ENCODE measurements at regions not wholly inside any gene's neighbourhood (a gene's known extent, or its start where the extent isn't known, plus 50 kb on each side); places are given as distances from the start of the nearest gene placed in this dataset.

DNA sequence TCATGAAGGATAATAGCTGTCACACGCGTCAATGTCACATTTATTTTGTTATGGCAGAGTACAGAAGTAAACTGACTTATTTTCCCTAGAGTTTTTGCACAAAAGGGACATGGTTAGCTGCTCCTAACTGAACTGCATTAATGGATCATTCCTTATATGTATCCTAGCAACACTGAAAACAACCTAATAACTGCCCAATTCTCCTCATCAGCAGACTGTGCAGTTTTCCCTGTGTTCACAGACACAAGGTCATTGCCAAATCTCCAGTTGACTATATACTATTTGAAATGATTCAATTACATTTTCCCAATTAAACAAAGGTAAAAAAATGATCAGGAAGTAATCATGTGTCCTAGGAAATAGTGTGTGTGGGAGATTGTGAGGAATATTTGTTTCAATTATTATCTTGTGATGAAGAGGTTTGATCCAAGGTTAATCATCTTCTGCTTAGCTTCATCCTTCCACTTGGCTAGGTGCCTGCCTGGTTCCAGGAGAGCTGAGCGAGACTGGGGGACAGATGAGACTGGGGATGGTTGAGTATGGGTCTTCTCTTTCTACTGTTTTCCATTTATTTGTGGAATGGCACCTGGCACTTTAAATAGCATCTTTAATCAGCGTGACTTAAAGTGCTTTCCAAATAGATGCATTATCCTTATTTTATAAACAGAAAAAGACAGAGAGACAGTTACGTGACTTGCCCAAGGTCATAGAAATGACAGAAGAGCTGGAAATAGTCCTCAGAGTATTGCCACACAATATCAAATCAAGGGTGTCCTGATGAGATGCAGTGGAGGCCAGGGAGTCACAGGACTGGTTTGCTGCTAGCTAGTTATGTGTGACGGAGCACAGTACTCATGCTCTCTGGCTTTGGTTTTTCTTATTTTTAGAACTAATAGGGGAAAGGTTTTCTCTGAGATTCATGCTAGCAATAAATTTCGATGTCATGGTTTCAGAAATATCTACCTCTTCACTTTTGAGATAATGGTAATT is 335.6 kb downstream of the PIK3C3 start:
- TF ChIP-seq, protein P1, sequence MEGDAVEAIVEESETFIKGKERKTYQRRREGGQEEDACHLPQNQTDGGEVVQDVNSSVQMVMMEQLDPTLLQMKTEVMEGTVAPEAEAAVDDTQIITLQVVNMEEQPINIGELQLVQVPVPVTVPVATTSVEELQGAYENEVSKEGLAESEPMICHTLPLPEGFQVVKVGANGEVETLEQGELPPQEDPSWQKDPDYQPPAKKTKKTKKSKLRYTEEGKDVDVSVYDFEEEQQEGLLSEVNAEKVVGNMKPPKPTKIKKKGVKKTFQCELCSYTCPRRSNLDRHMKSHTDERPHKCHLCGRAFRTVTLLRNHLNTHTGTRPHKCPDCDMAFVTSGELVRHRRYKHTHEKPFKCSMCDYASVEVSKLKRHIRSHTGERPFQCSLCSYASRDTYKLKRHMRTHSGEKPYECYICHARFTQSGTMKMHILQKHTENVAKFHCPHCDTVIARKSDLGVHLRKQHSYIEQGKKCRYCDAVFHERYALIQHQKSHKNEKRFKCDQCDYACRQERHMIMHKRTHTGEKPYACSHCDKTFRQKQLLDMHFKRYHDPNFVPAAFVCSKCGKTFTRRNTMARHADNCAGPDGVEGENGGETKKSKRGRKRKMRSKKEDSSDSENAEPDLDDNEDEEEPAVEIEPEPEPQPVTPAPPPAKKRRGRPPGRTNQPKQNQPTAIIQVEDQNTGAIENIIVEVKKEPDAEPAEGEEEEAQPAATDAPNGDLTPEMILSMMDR (IDR thresholded peaks at IDR 0.05) = no peak
- no peak for TF ChIP-seq EZH2 (IDR thresholded peaks at IDR 0.05)

Data from neural progenitor cell (in vitro differentiated cells).